Right renal pelvis (tissue), 4 donors: ENCODE measurements at regions not wholly inside any gene's neighbourhood (a gene's known extent, or its start where the extent isn't known, plus 50 kb on each side); places are given as distances from the start of the nearest gene placed in this dataset.
A peak's percentile ranks its signal among the peaks of the same experiment; 100 is the strongest.
"Not testable (repeated sequence)": the region's sequence is repeated elsewhere in the genome, so short reads cannot be mapped to it uniquely, and the experiment has no call there.

ENCODE experiments used
- DNase-seq, 4 donors: peaks; one replicate each; pipeline ENCODE4 v3.0.0-alpha.2; 2013; ENCODE audit warnings: low read depth in 4 of 4, low spot score in 3 of 4, missing footprints in 1 of 4

GRCh38 chr10:28387140-28387539 lies 84.3 kb upstream of the MPP7 start:
- no peak for DNase-seq

- no peak for DNase-seq
Measured at GRCh38 chr10:28391283-28391682, 88.4 kb upstream of the MPP7 start.

GRCh38 chr10:28393956-28394568 lies 91.2 kb upstream of the MPP7 start:
- DNase-seq = peak; percentile 26 to 50 (median 38)

- no peak for DNase-seq
Measured at GRCh38 chr10:28396331-28396730, 93.5 kb upstream of the MPP7 start.

GRCh38 chr10:28397229-28397628 lies 94.4 kb upstream of the MPP7 start:
- no peak for DNase-seq

GRCh38 chr10:28400176-28400575 lies 97.3 kb upstream of the MPP7 start:
- no peak for DNase-seq

GRCh38 chr10:28400681-28401080 lies 97.8 kb upstream of the MPP7 start:
- no peak for DNase-seq

GRCh38 chr10:28402611-28403073 lies 99.8 kb upstream of the MPP7 start:
- not testable (repeated sequence) for DNase-seq

- DNase-seq = no peak
Measured at GRCh38 chr10:28403090-28403489, 100.2 kb upstream of the MPP7 start.

GRCh38 chr10:28408237-28408777 lies 105.4 kb upstream of the MPP7 start:
- DNase-seq = no peak

- DNase-seq = no peak
Measured at GRCh38 chr10:28410420-28411135, 107.7 kb upstream of the MPP7 start.

- no peak for DNase-seq
Measured at GRCh38 chr10:28411136-28411460, 108.2 kb upstream of the MPP7 start.

- no peak for DNase-seq
Measured at GRCh38 chr10:28411648-28412047, 108.8 kb upstream of the MPP7 start.

- no peak for DNase-seq
Measured at GRCh38 chr10:28418069-28418468, 114.8 kb upstream of the WAC start.

- no peak for DNase-seq
Measured at GRCh38 chr10:28425422-28425821, 107.5 kb upstream of the WAC start.

- no peak for DNase-seq
Measured at GRCh38 chr10:28426392-28427159, 106.3 kb upstream of the WAC start.

GRCh38 chr10:28427376-28427775 lies 105.5 kb upstream of the WAC start:
- DNase-seq = no peak

- DNase-seq = no peak
Measured at GRCh38 chr10:28429045-28429444, 103.9 kb upstream of the WAC start.

- DNase-seq = no peak
Measured at GRCh38 chr10:28429573-28430216, 103.2 kb upstream of the WAC start.

- no peak for DNase-seq
Measured at GRCh38 chr10:28431139-28431538, 101.8 kb upstream of the WAC start.

- peak; percentile 38 to 55 (median 48) for DNase-seq
Measured at GRCh38 chr10:28432210-28432676, 100.7 kb upstream of the WAC start.
